ENCODE measurements at regions not wholly inside any gene's neighbourhood (a gene's known extent, or its start where the extent isn't known, plus 50 kb on each side); places are given as distances from the start of the nearest gene placed in this dataset.

- no peak for TF ChIP-seq CTCF (IDR thresholded peaks at IDR 0.05)
- no peak overlapping the region for H3K4me3 Mint-ChIP-seq (ENCODE audit: unreplicated experiment)
- no peak for DNase-seq (ENCODE audit: extremely low spot score, unreplicated experiment)
- H3K27ac Mint-ChIP-seq (ENCODE audit: unreplicated experiment): no peak overlapping the region
- peaks cover 24% of the 10 kb centered on the region for H3K27me3 Mint-ChIP-seq (ENCODE audit: unreplicated experiment)
- H3K36me3 Mint-ChIP-seq (ENCODE audit: unreplicated experiment): peaks cover 3% of the 10 kb centered on the region
- H3K9me3 Mint-ChIP-seq (ENCODE audit: unreplicated experiment): peaks cover 2% of the 10 kb centered on the region
- peaks cover 10% of the 10 kb centered on the region for H3K4me1 Mint-ChIP-seq (ENCODE audit: unreplicated experiment)
Measured at GRCh38 chr2:38475567-38475881, 98.5 kb upstream of the ATL2 start.

- Mint-ChIP-seq H3K36me3 (ENCODE audit: unreplicated experiment) (peaks cover 3% of the 10 kb centered on the region), H3K4me1 (ENCODE audit: unreplicated experiment) (peaks cover 10% of the 10 kb centered on the region), H3K27me3 (ENCODE audit: unreplicated experiment) (peaks cover 28% of the 10 kb centered on the region), H3K9me3 (ENCODE audit: unreplicated experiment) (no peaks in the 10 kb centered on the region), H3K27ac (ENCODE audit: unreplicated experiment) (no peak overlapping the region), H3K4me3 (ENCODE audit: unreplicated experiment) (no peak overlapping the region)
- DNase-seq (ENCODE audit: extremely low spot score, unreplicated experiment): no peak
- TF ChIP-seq CTCF (IDR thresholded peaks at IDR 0.05): no peak
Measured at GRCh38 chr2:38474715-38475566, 97.9 kb upstream of the ATL2 start.

DNA sequence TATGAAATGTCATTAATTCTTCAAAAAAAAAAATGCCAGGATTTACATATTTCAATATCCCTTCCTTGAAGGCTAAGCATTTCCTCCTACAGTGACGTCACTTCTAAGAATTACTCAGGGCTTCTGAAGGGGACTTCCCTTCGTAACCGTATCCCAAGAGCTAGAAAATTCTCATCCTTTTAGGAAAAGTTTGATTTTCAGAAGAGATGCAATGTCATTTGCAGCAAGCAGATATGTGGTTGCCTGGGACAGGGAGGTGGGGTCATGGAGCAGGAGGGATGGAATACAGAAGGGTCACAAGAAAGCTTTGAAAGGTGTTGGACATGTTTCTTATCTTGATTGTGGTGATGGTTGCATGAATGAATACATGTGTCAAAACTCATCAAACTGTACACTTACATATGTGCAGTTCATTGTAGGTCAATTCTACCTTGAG is 97.0 kb upstream of the ATL2 start:
- H3K27ac Mint-ChIP-seq (ENCODE audit: unreplicated experiment): no peak overlapping the region
- H3K4me3 Mint-ChIP-seq (ENCODE audit: unreplicated experiment): no peak overlapping the region
- no peak for TF ChIP-seq CTCF (IDR thresholded peaks at IDR 0.05)
- H3K9me3 Mint-ChIP-seq (ENCODE audit: unreplicated experiment): no peaks in the 10 kb centered on the region
- DNase-seq (ENCODE audit: extremely low spot score, unreplicated experiment): no peak
- H3K4me1 Mint-ChIP-seq (ENCODE audit: unreplicated experiment): peaks cover 13% of the 10 kb centered on the region
- H3K36me3 Mint-ChIP-seq (ENCODE audit: unreplicated experiment): peaks cover 3% of the 10 kb centered on the region
- peaks cover 26% of the 10 kb centered on the region for H3K27me3 Mint-ChIP-seq (ENCODE audit: unreplicated experiment)

- no peak for DNase-seq (ENCODE audit: extremely low spot score, unreplicated experiment)
- Mint-ChIP-seq H3K9me3 (ENCODE audit: unreplicated experiment) (no peaks in the 10 kb centered on the region), H3K4me1 (ENCODE audit: unreplicated experiment) (peaks cover 19% of the 10 kb centered on the region), H3K4me3 (ENCODE audit: unreplicated experiment) (no peak overlapping the region), H3K27ac (ENCODE audit: unreplicated experiment) (no peak overlapping the region), H3K36me3 (ENCODE audit: unreplicated experiment) (peaks cover 3% of the 10 kb centered on the region), H3K27me3 (ENCODE audit: unreplicated experiment) (peaks cover 23% of the 10 kb centered on the region)
- TF ChIP-seq CTCF (IDR thresholded peaks at IDR 0.05): no peak
Measured at GRCh38 chr2:38473333-38474005, 96.4 kb upstream of the ATL2 start.

- peaks cover 23% of the 10 kb centered on the region for H3K27me3 Mint-ChIP-seq (ENCODE audit: unreplicated experiment)
- no peak overlapping the region for H3K4me3 Mint-ChIP-seq (ENCODE audit: unreplicated experiment)
- TF ChIP-seq CTCF (IDR thresholded peaks at IDR 0.05): no peak
- H3K4me1 Mint-ChIP-seq (ENCODE audit: unreplicated experiment): peaks cover 48% of the 10 kb centered on the region
- no peak for DNase-seq (ENCODE audit: extremely low spot score, unreplicated experiment)
- H3K36me3 Mint-ChIP-seq (ENCODE audit: unreplicated experiment): peaks cover 3% of the 10 kb centered on the region
- no peaks in the 10 kb centered on the region for H3K9me3 Mint-ChIP-seq (ENCODE audit: unreplicated experiment)
- no peak overlapping the region for H3K27ac Mint-ChIP-seq (ENCODE audit: unreplicated experiment)
Measured at GRCh38 chr2:38470115-38470514, 93.0 kb upstream of the ATL2 start.

All from osteocyte (in vitro differentiated cells).